HAP-1 (cell line): ENCODE measurements at regions not wholly inside any gene's neighbourhood (a gene's known extent, or its start where the extent isn't known, plus 50 kb on each side); places are given as distances from the start of the nearest gene placed in this dataset.
"Not testable (repeated sequence)": the region's sequence is repeated elsewhere in the genome, so short reads cannot be mapped to it uniquely, and the experiment has no call there.

Experiments
- DNase-seq, 2 experiments: peaks; one replicate each; pipeline ENCODE4 v3.0.0-alpha.2; 2016 to 2020; ENCODE audit warnings: low spot score in 2 of 2
- H3K27me3 ChIP-seq: fragments of 250-450 bp; sonication (Bioruptor Pico); 2 replicates; pipeline ENCODE4 v1.5.1; 2020; ENCODE audit warnings: low read depth, mild to moderate bottlenecking, moderate library complexity
- H3K36me3 ChIP-seq: fragments of 250-450 bp; sonication (Bioruptor Pico); replicated peaks from 2 replicates; pipeline ENCODE4 v1.5.1; 2020; ENCODE audit warnings: mild to moderate bottlenecking
- H3K4me1 ChIP-seq: fragments of 250-450 bp; sonication (Bioruptor Pico); 2 replicates; pipeline ENCODE4 v1.5.1; 2020; ENCODE audit warnings: mild to moderate bottlenecking
- H3K4me3 ChIP-seq: fragments of 250-450 bp; sonication (Bioruptor Pico); 2 replicates; pipeline ENCODE4 v1.5.1; 2020; ENCODE audit warnings: mild to moderate bottlenecking, moderate library complexity
- H3K9me3 ChIP-seq: fragments of 250-450 bp; sonication (Bioruptor Pico); 2 replicates; pipeline ENCODE4 v1.5.1; 2020; ENCODE audit warnings: mild to moderate bottlenecking, moderate library complexity
- in situ Hi-C: fragments of 300-500 bp; cut with MboI; formaldehyde crosslinking; loops from 3 replicates; pipeline ENCODE4 v1.14.3; 2020; ENCODE audit warnings: low sequenced_read_pairs, inconsistent platforms, mixed read lengths

DNA sequence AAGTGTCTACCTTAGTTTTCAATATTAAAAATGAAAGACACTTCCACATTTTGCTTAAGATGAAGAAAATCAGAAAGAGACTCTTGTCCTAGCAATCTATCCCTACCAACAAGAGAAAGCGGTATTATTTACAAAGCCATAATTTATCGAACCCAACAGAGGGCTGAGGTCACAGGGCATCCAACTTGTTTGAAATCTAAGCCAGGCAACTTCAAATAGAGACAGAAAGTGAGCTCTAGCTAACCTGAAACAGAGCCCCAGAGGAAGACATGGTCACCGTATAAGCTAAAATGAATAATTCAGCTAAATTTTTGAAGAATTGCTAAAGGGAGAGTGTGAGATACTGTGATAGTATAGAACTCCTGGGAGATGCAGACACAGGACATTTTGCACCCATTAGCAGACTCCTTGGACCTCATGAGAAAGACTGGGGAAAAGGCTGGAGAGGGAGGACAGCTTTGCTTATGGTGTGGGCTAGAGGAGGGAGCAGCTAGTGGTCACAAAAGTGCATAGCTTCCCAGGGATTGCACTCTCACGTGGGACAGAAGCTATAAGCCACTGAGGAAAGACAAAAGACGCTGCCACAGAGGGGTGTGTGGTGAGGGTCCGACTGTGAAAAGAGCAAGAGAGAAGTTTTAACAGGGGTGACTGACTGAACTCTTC is 624.2 kb upstream of the GRIN3A start:
- H3K36me3 ChIP-seq, result no peaks in the 10 kb centered on the region
- in situ Hi-C loops, result no loop called here
- H3K4me3 ChIP-seq, result no peak overlapping the region
- no peaks in the 10 kb centered on the region for H3K27me3 ChIP-seq
- no peaks in the 10 kb centered on the region for H3K4me1 ChIP-seq
- H3K9me3 ChIP-seq, result no peaks in the 10 kb centered on the region
- DNase-seq, result no peak

DNA sequence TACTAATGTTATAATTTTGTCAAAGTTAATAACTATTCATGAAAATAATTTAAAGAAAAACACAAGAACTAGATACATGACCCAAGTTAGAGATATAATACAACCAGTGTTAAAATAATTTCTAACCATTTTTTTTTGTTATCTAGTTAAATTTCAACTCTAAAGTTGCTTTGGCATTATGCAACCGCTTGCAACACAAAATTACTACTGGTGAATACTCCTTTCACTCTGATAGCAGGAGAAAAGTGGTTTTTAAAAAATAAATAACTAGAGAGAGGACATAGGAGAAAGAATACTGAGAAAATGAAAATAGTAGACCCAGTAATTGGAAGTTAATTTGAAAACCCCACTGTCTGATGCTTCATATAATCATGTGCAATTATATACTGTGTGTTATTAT is 622.4 kb upstream of the GRIN3A start:
- H3K9me3 ChIP-seq, result no peaks in the 10 kb centered on the region

DNA sequence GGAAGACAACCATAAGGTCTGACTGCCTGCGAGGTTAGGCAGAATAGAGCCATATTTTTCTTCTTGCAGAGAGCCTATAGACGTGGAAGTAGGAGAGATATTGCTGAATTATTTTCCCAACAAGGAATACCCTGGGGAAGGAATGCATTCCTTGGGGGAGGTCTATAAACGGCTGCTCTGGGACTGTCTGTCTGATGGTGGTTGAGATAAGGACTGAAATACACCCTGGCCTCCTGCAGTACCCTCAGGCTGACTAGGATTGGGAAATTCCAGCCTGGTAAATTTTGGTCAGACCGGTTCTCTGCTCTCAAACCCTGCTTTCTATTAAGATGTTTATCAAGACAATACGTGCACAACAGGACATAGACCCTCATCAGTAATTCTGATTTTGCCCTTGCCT is 617.5 kb upstream of the GRIN3A start:
- H3K9me3 ChIP-seq, result no peaks in the 10 kb centered on the region
- H3K36me3 ChIP-seq, result no peaks in the 10 kb centered on the region
- H3K4me3 ChIP-seq, result no peak overlapping the region
- H3K27me3 ChIP-seq, result no peaks in the 10 kb centered on the region
- H3K4me1 ChIP-seq, result no peaks in the 10 kb centered on the region
- DNase-seq, result no peak
- in situ Hi-C loops, result no loop called here

More for the DNA sequence above, 622.4 kb upstream of the GRIN3A start:
- H3K27me3 ChIP-seq, result no peaks in the 10 kb centered on the region
- in situ Hi-C loops, result no loop called here
- DNase-seq, result no peak
- no peak overlapping the region for H3K4me3 ChIP-seq
- H3K36me3 ChIP-seq, result no peaks in the 10 kb centered on the region
- no peaks in the 10 kb centered on the region for H3K4me1 ChIP-seq

DNA sequence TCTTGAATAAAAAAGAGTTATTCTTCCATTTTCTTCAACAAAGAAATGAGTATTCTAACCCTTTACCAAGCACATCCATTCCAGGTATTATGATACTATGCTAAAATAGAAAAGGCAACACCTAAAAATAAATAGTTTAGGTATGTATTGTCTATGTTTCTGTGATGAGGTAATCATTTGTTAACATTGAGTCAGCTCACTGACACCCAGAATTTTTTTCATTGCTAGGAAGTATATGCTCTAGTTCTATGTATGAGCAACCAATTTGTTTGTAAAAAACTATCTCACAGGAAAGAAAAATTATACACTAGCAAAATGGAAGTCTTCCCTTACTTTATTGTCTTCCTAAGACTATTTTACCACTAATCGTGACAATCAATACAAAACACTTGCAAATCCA is 615.6 kb upstream of the GRIN3A start:
- Histone ChIP-seq H3K27me3 (no peaks in the 10 kb centered on the region), H3K4me1 (no peaks in the 10 kb centered on the region), H3K36me3 (no peaks in the 10 kb centered on the region), H3K9me3 (no peaks in the 10 kb centered on the region), H3K4me3 (no peak overlapping the region)
- DNase-seq, result no peak
- in situ Hi-C loops, result no loop called here

DNA sequence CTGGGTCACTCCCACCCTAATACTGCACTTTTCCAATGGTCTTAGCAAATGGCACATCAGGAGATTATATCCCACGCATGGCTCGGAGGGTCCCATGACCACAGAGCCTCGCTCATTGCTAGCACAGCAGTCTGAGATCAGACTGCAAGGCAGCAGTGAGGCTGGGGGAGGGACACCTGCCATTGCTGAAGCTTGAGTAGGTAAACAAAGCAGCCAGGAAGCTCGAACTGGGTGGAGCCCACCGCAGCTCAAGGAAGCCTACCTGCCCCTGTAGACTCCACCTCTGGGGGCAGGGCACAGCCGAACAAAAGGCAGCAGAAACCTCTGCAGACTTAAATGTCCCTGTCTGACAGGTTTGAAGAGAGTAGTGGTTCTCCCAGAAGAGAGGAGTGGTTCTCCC is 599.0 kb upstream of the GRIN3A start:
- not testable (repeated sequence) for H3K9me3 ChIP-seq

DNA sequence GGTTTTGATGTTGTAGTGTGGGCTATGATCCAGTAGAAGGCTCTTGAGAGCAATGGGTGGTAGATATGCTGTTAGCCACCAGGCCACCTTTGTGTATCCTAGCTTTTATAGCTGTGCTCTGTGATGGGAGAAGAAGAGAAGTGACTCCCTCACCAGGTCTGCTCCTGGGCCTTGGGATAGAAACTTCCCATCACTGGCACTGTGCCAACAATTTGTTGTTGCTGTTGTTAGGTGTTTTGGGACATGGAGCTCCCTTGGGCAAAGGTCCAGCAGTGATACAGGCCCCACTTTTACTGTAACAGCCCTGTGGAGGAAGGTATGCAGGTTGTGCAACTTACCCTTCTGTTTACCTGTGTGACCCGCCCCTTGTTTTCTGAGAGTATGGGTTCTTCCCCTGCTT is 570.9 kb upstream of the GRIN3A start:
- Histone ChIP-seq H3K27me3 (no peaks in the 10 kb centered on the region), H3K4me3 (no peak overlapping the region), H3K9me3 (no peaks in the 10 kb centered on the region), H3K4me1 (no peaks in the 10 kb centered on the region), H3K36me3 (no peaks in the 10 kb centered on the region)
- DNase-seq, result no peak
- in situ Hi-C loops, result no loop called here

More for the DNA sequence above, 599.0 kb upstream of the GRIN3A start:
- DNase-seq, H3K4me3 ChIP-seq, H3K36me3 ChIP-seq, H3K4me1 ChIP-seq, H3K27me3 ChIP-seq, in situ Hi-C loops: not testable (repeated sequence)

DNA sequence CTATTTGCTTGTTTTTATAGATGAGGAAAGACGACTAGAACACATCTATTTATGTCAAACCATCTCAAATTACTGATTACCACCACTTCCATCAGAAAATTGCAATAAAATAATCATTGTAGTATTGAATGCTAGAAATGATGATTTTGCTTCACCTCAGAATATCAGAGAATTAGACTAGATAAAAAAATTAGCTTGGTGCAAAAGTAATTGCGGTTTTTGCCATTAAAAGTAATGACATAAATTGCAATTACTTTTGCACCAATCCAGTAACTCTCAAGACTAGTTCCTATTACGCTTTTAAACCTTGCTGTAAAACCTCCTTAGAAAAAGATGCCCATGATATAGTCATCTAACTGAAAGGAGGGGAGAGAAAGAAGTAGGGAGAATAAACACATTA is 556.7 kb upstream of the GRIN3A start:
- in situ Hi-C loops, result no loop called here
- Histone ChIP-seq H3K4me3 (no peak overlapping the region), H3K36me3 (no peaks in the 10 kb centered on the region), H3K27me3 (no peaks in the 10 kb centered on the region), H3K9me3 (no peaks in the 10 kb centered on the region), H3K4me1 (no peaks in the 10 kb centered on the region)
- no peak for DNase-seq

DNA sequence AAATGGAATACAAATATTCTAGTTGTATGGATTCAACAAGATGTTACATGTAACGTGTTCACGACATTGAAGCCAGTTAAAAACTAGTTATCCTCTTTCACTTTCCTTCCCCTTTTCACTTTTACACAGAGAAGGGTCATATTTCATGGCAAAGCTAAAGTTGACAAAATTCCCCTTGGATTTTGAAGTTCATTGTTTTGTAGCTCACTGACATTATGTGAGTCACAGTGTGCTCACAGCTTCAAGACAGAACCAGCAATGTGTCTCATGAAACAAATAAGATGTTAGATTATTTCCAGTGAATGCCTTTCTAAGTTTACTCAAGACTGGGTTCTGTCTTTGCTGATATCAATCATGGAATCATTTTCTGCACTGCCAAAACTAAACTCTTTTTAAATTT is 535.5 kb upstream of the GRIN3A start:
- Histone ChIP-seq H3K27me3 (no peaks in the 10 kb centered on the region), H3K36me3 (no peaks in the 10 kb centered on the region), H3K9me3 (no peaks in the 10 kb centered on the region), H3K4me3 (no peak overlapping the region), H3K4me1 (no peaks in the 10 kb centered on the region)
- in situ Hi-C loops, result no loop called here
- no peak for DNase-seq

DNA sequence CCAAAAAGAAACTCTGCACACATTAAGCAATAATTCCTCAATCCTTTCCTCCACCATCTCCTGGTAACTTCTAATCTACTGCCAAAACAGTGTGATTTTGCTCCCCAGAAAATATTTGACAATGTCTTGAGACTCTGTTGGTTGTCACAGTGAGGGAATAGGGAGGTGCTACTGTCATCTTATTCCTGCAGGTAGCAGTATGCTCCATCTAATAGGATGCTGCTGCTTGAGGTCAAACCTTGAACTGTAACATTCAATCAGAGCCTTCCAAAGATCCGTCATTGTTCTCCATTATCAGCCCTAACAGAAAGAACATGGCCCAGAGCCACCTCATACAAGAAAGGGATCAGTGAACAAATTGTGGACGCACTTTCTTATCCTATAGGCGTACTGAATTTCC is 514.7 kb upstream of the GRIN3A start:
- DNase-seq, result no peak
- in situ Hi-C loops, result no loop called here
- no peak overlapping the region for H3K4me3 ChIP-seq
- H3K9me3 ChIP-seq, result no peaks in the 10 kb centered on the region
- H3K4me1 ChIP-seq, result no peaks in the 10 kb centered on the region
- H3K27me3 ChIP-seq, result no peaks in the 10 kb centered on the region
- no peaks in the 10 kb centered on the region for H3K36me3 ChIP-seq

DNA sequence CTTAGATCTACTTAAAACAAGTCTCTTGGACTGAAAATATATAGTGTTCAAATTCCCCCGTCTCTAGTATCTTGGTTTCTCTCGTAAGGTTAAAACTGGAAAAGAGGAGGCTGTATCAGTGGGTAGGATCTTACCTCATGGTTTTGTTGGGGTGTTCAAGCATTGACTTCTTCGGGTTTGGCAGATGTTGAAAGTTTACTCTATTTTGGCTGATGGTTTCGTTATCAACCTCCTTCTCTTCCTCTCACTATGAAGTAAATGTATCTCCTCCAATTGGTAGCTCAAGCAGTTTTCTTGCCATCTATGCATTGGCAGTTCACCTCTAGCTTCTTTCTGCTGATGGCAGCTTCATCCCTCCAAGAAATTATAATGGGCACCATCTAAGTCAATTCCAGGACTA is 506.5 kb upstream of the GRIN3A start:
- H3K4me1 ChIP-seq, result no peaks in the 10 kb centered on the region
- DNase-seq, result no peak
- no peaks in the 10 kb centered on the region for H3K9me3 ChIP-seq
- H3K4me3 ChIP-seq, result no peak overlapping the region
- H3K36me3 ChIP-seq, result no peaks in the 10 kb centered on the region
- in situ Hi-C loops, result no loop called here
- no peaks in the 10 kb centered on the region for H3K27me3 ChIP-seq

DNA sequence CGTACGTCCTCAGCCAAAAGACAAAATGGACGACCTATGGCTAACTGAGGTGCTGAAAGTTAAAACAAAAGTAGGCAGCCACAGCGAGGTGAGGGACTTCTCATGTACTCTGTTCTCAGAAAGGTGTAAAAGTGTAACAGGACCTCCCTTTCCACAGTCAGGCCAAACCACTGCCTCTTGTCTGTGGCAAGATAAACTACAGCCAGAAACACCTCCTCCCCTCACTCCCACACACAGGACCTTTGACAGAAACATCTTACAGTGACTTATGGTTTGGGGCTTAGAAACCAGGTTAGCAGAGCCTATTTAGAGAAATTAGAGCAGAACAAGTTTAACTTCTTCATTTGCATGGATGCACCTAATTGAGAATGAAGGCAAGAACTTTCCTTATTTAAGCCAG is 499.1 kb upstream of the GRIN3A start:
- no peaks in the 10 kb centered on the region for H3K9me3 ChIP-seq
- no peaks in the 10 kb centered on the region for H3K4me1 ChIP-seq
- no peaks in the 10 kb centered on the region for H3K36me3 ChIP-seq
- H3K4me3 ChIP-seq, result no peak overlapping the region
- in situ Hi-C loops, result no loop called here
- H3K27me3 ChIP-seq, result no peaks in the 10 kb centered on the region
- DNase-seq, result no peak

DNA sequence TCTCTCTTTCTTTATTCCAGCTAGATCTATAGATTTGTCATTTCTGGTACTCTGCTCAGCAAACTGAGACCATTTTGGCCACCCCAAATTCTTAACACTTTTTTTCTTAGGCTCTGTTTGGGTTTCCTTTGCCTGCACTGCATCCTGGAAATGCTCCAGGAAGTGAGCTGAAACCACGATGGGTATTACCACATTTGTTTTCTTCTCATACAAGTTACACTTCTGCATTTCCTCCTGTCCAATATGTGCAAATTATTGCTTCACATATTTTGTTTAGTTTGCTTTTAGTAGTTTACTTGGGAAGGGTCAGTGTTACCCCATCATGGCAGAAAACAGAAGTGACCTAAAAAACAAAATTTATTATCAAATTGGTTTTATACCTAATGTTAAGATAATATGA is 498.6 kb upstream of the GRIN3A start:
- no peak for DNase-seq
- Histone ChIP-seq H3K9me3 (no peaks in the 10 kb centered on the region), H3K36me3 (no peaks in the 10 kb centered on the region), H3K4me1 (no peaks in the 10 kb centered on the region), H3K4me3 (no peak overlapping the region), H3K27me3 (no peaks in the 10 kb centered on the region)
- in situ Hi-C loops, result no loop called here

DNA sequence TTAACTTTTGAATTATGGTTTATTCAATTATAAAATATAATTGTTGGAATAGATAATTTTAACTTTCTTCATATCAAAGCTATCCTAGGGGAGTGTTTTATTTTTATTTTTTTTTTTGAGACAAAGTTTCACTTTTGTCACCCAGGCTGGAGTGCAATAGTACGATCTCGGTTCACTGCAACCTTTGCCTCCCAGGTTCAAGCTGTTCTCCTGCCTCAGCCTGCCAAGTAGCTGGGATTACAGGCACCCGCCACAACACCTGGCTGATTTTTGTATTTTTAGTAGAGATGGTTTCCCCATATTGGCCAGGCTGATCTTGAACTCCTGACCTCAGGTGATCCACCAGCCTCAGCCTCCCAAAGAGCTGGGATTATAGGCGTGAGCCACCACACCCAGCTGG is 489.0 kb upstream of the GRIN3A start:
- in situ Hi-C loops, H3K4me3 ChIP-seq, H3K36me3 ChIP-seq: not testable (repeated sequence)

DNA sequence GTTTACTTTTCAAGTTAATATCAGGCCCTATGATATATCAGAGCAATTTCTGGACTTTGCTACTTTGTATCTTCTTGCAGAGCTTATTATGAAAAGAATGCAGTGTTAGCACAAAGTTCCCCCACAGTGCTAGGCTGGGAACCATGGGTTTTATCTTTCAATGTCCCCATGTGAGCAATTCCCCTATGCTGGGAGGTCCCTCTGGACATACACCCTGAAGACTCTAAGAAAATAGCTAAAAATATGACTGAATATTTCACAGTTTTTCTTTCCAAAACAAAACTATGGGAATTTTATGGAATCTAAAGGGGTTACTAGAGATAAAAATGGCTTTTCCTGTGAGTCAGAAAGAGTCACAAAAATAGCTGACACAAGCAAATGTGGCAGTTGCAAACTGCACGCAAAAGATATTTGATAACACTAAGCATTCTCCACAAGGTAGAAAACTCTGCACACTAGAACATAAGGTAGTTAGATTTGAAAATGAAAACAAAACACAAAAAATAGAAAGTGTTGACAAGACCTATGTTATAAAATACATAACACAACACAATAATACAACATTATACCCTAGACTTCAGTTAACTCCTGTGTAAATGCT is 487.5 kb upstream of the GRIN3A start:
- H3K36me3 ChIP-seq, result no peaks in the 10 kb centered on the region
- no peak overlapping the region for H3K4me3 ChIP-seq
- H3K4me1 ChIP-seq, result no peaks in the 10 kb centered on the region
- no peaks in the 10 kb centered on the region for H3K9me3 ChIP-seq
- no peak for DNase-seq
- H3K27me3 ChIP-seq, result no peaks in the 10 kb centered on the region
- in situ Hi-C loops, result no loop called here

More for the DNA sequence above, 489.0 kb upstream of the GRIN3A start:
- DNase-seq, H3K27me3 ChIP-seq, H3K4me1 ChIP-seq, H3K9me3 ChIP-seq: not testable (repeated sequence)
